AG20443 (cell line): ENCODE measurements at regions not wholly inside any gene's neighbourhood (a gene's known extent, or its start where the extent isn't known, plus 50 kb on each side); places are given as distances from the start of the nearest gene placed in this dataset.
"Not testable (repeated sequence)": the region's sequence is repeated elsewhere in the genome, so short reads cannot be mapped to it uniquely, and the experiment has no call there.

Experiments used
- DNase-seq: peaks from one replicate; pipeline ENCODE4 v3.0.0; 2012; ENCODE audit warnings: low spot score, mixed read lengths

DNA sequence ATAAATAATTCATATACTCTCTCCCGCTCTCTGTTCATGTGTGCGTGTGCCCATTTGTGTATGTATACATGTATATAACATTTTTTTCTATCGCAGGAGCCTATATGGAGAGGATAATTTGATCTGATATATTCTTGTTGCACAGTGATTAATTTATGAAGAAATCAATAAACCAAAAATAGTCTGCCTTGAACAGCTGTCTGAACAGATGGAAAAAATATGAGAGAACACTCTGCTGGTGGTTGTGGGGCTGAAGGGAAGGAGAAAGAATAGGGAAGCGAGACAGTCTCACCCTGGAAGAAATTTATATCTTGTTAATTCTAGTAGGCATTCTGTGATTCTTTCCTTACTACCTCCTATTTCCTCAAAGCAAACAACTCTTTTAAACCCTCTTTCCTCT lies 96.6 kb upstream of the B3GAT2 start:
- DNase-seq: no peak

DNA sequence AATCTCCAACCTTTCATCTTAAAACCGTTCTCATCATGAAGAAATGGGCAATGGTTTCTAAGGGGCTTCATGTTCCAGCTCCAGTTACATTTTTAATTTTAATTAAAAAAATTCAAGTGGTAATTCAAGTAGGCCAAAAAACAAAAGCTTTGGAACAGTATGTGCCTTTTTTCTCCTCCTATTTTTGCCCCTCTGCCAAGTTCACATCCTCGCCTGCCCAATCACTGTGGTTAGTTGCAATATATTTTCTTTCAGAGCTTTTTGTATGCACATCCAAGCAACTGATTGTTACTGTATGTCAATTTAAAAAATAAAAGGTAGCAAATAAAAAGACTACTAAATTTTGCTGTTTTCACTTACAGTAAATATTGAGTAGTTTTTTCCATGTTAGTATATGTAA lies 99.8 kb upstream of the B3GAT2 start:
- DNase-seq: no peak

DNA sequence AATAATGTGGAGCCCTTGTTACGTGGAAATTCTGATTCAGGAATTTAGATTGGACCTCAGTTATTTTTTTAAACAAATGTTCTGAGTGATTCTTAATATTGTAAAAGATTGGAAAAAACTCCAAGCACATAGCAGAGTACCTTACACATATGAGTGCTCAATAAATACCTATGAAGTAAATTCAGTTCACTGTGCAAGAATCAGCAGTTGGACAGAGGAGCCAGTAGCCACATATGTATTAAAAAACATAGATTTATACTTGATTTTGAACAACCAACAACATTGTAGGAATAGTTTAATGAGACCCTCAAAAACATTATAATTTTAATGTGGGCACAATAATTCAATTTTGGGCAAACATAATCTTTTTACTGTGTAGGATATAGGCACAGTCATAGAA lies 109.3 kb upstream of the B3GAT2 start:
- no peak for DNase-seq

DNA sequence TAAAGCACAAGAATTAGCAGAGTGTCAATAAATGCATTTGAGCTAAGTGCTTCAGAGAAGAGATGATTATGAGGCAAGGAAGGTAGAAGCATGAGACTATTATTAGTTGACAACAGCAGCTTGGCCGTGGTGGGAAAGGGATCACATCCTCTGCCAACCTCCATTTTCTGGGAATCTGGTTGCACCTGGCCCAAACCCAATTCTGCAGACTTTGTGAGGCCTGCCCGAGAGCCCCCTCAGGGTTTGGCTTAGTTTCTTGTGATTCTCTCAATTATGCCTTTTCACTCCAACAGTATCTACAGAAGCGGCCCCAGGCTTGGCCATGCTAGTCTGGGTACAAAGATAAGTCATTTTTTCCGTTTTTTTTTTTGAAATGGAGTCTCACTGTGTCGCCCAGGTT lies 111.0 kb upstream of the B3GAT2 start:
- no peak for DNase-seq

DNA sequence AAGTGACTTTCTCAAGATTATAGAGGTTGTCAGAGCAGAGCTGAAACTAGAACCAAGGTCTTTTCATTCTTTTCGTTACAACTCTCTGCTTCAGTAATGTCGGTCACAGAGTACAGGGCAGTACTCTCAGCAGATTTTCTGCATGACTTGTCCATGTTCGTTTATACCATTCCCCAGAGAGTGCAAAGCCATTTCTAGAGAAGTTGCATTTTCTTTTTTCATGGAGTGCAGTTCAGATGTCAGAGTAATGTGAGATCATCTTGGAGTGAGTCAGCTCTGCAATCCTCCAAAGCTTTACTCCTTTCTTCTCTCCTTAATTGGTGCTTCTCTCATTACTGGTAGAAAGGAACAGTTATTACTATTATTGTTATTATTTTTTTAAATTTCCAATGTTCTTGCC lies 115.6 kb upstream of the B3GAT2 start:
- DNase-seq: no peak

DNA sequence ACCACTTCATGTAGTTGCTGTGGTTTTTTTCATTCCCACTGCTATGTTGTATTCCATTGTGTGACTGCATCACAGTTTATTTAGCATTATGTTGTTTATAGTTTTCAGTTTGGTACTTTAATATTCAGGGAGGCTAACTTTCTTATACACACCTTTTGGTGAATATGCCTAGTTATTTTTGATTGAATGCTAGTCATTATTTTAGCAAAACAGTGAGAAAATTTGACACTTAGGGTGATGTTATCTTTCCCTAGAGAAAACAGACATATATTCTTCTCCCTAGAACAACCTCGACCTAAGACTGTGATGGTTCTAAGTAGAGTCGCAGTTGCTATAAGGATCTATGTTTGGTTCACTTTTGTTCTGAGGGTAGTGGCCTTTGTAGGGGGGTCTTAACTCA lies 120.8 kb upstream of the B3GAT2 start:
- no peak for DNase-seq

DNA sequence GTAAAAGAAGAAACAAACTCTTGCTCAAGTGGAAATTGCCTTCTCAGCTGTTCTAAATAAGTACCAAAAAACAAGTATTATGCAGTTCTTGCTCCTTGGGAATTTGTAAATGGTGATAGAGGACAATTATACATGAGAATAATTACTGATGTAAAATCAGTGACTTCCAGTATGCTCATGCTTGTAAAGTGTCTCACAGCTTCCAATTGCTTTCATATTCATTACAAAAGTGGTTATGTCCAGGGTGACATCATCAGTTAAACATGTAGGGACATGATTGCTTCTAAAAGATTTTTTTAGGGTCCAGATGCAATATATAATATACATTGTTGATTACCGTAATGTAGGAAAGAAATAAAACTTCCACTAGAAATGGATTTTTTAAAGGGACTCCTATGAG lies 122.8 kb upstream of the B3GAT2 start:
- DNase-seq: no peak

DNA sequence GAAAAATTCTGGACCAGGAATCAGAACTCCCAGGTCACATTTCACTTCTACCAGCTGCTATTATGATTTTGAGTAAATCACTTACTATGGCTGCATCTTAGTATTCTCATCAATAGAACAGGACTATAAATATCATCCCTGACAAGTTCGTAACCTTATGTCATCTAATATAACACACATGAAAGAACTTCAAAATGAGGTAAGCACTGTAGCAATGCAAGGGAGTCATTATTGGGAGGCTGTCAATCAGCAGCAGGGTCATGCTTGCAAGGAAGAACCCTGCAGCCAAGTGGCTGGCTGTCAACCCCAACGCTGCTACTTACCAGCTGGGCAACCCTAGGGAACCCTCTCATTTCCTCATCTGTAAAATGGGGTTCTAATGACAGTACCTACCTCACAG lies 123.3 kb upstream of the B3GAT2 start:
- DNase-seq: no peak

DNA sequence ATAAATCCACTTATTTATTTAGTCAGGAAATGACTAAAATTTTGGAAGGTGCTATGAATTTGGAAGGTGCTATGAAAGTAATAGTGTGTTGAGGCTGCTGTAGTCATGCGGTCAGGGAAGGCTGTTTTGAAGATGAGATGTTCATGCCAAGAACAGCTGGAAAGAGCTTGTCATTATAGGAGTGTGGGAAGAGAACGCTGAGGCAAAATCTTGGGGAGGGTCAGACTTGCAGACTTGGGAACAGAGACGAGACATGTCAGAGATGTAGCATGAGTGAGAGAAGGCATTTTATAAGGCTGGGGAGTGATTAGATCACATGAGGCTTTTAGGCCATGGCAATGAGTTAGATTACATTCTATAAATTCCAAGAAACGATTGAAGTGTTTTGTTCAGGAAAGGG lies 124.0 kb upstream of the B3GAT2 start:
- DNase-seq: peak; percentile 29

DNA sequence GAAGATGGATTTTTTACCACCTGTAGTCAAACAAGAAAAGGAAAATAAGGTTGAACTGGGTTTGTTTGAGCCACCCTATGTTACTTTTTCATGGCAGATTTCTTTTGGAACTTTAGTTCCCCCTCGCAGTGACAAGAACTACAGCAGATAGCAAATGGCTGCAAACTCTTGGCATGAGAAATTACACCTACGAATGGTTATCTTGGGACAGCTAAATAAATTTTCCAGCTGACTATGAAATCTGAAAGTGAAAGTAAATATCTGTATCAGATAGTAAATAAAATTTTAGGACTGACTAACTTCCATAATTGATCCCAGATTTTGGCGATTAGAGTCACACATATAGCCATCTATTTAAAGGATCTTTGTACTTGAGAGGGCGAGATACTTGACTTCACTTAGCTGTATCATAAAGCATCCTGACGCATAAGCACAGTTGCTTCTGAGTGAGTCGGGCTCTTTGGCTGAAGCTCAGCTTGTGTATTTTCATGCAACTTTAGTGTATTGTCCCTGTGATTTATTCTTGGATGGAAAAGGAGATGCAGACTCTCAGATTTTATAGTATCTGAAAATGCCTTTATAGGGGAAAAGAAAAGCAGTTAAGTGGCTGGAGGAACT lies 125.3 kb upstream of the B3GAT2 start:
- peak; percentile 16 for DNase-seq

DNA sequence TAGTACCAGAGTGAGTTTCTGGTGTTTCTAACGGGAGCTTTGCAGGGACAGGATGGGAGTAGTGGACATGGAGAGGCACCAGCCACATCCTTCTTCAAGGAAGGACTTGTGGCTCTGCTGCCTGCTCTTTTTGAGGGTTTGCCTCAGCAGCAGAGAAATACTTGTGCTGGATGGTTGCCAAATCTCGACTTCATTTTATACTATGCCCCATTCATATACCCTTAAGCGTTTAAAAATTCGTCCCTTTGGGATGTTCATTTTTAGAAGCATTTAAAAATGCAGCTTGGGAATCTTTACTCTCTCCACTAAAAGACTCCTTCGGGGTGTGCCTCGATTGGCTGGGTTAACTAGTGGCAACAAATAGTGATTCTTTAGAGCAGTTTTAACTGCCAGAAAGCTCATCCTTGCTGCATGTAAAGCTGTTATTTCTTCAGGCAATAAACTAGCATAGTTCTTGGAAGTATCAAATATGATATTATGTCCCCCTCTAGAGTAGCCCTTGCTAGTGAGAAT lies 126.5 kb upstream of the B3GAT2 start:
- DNase-seq: no peak

DNA sequence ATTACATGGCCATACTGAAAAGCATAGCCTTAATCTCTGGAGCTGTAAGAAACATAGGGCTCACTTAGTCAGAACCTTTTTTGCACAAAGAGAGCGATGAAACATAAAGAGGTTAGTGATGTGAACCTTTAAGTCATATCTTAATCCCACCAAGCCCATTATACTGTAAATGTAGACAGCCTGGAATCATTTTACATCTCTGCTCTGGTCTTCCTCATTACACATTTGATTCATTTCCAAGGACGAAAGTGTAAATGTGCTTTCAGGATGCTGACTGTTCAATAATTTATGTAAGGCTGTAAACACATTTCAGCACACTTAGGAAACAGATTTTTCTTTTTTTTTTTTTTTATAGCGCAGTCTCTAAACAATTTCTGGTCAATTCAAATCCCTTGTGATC lies 131.3 kb upstream of the B3GAT2 start:
- no peak for DNase-seq

DNA sequence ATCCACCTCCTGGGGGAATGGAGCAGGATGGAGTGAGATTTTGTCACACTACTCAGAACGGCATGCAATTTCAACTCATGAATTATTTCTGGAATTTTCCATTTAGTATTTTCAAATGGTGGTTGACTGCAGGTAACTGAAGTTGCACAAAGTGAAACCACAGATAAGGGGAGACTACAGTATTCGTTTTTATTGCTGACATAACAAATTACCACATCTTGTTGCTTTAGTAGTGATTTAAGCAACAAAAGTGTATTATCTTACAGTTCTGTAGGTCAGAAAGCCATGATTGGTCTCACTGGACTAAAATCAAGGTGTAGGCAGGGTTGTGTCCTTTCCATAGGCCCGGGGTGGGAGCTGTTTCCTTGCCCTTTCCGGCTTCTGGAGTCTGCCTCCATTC lies 133.4 kb upstream of the B3GAT2 start:
- DNase-seq: no peak

DNA sequence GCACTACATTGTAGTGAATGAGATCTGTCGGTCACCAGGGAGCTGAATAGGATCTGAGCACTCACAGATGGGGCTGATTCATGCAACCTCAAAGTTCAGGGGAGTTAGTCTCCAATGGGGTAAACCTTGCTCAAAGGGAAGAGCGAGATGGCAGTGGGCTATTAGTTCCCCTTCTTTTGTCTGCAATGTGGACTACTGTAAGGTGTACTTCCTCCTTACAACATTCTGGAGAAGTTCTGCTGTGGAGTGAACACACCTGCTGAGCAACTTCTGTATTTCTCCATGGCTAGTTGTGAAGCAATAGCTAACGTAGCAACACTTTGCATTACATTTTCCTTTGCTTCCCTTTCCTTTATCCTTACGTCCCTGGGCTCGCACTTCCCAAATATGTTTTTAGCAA lies 134.3 kb upstream of the B3GAT2 start:
- DNase-seq: no peak

DNA sequence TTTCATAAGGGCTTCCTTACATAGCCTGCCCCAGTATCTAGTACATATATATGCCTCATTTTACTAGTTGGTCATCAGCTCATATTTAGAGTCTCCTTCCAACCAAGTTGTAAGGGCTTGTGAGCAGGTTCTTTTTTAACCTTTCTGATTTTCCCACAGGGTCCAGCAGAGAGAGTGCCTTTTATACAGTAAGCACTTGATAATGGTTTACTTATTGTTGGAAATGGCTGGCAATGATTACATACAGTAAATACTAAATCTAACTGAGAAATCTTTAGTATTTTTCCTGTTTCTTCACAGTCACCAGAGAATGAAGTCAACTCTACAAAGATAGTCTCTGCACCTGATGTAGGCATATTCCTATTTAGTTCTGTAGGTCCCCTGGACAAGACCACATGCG lies 135.1 kb upstream of the B3GAT2 start:
- DNase-seq: no peak

DNA sequence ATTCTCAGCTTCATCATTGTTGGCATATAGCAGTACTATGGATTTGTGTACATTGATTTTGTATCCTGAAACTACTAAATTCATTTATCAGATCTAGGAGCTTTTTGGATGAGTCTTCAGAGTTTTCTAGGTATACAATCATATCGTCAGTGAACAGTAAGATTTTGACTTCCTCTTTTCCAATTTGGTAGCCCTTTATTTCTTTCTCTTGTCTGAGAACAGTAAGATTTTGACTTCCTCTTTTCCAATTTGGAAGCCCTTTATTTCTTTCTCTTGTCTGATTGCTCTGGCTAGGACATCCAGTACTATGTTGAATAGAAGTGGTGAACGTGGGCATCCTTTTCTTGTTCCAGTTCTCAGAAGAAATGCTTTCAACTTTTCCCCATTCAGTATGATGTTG lies 140.4 kb upstream of the B3GAT2 start:
- not testable (repeated sequence) for DNase-seq

DNA sequence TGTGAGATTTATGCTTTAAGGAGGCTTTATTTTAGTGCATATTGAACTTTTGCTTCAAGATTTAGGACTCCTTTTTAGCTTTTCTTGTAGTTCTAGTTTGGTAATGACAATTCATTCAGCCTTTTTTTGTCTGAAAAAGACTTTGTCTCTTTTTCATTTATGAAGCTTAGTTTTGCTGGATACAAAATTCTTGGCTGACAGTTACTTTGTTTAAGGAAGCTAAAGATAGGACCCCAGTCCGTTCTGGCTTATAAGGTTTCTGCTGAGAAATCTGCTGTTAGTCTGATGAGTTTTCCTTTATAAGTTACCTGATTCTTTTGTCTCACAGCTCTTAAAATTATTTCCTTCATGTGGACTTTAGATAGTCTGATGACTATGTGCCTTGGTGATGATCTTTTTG lies 142.8 kb upstream of the B3GAT2 start:
- DNase-seq: no peak

DNA sequence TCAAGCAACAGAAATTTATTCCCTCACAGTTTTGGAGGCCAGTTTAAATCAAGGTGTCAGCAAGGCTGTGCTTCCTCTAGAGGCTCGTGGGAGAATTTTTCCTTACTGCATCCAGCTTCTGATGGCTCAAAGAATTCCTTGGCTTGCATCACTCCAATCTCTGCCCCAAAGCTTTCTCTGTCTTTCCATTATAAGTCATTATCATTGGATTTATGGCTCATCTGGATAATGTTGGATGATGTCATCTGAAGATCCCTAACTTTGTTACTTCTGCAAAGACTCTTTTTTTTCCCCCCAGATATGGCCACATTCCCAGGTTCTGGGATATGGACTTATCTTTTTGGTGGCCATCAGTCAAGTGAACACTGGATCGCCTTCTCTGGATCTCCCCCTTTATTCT lies 146.3 kb upstream of the B3GAT2 start:
- DNase-seq: no peak

DNA sequence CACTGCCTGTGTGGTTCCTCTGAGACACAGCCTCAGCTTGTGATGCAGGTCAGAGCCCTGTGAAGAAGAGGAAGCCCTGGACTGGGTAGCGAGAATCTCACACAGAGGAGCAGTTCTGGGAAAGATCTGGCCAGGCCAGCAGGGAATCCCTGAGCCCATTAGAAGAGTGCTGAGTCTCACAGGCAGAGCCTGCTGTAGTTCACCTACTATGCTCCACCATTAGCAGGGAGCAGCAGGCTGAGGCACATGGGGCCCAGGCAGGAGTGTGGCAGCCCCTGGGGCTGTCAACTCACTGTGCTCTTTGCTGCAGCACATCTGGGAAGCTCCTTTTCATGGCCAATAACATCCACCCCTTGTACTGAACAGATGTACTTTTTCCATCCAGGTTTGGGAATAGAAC lies 146.8 kb upstream of the B3GAT2 start:
- no peak for DNase-seq

DNA sequence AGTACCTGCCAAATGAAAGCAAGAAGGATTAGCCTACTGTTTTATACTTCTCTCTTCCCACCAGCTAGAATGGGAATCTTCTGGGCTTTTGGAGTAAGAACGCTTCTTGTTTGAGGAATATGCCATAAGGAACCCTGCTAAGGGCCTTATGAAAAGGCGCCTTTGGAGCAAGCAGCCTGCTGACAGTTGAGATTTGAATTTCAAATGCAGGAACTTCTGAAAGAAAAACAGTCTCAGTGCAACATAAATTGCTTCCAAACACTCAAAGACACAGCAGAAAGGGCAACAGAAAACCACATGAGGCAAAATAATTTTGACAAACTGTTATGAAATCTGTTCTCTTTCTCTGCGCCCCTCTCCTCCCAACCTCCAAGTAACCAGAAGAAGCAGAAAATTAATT lies 149.4 kb upstream of the B3GAT2 start:
- DNase-seq: no peak

DNA sequence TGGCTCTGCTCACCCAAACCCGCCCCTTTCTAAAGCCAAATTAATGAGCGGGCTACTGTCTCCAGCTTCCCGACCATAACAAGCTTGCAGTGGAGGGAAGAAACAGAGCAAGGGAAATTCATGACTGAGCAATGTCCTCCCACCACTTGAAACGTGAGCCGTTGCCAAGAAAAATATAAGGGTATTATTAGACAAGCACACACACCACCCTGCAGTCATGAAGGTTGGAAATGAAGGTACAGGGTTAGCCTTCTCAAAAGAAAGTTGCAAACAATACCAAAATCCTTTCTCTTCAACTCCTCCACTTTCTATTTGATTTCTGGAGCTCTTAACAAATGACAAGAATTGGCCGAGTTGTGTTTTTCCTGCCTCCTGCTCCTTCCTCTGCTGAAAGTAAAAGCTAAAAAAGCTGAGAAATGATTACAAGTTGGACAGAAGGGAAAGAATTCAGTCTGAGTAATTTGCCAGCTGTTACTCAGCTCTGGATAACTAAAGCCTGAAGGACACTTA lies 151.1 kb upstream of the B3GAT2 start:
- DNase-seq: peak; percentile 58

DNA sequence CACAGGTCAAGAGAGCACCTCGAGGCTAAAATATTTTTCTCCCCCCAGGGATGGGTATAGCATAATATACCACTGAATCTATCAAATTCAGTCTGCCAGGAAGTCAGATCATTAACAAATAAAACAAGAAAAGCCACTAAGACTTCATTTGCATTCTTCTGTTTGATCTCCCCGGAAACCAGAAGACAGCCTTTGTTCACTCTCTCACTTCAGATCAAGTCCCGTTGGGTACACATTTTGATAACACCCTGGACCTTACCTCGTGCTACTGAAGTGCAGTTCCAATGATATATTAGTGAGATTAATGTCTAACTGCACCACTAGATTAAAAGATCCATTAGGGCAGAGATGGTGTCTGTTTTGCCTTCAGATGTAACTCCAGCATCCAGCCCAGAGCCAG lies 157.7 kb upstream of the B3GAT2 start:
- DNase-seq: no peak

DNA sequence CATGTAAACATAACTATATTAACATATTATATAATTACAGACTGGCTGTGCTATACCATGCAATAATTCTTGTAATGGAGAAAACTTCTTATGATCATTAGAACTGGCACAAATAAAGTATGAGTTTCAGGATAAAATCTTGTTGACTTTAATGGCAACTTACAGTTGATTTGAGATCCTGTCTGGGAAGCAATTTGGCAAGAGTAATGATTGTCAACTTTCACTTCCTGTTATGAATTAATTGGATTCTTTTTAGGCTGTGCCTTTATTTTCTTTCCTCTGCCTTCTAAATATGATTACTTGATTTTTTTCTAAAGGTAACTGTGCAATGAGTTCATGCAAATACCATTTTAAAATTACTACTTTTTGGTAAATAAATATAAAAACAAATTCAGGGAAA lies 158.1 kb upstream of the B3GAT2 start:
- no peak for DNase-seq

DNA sequence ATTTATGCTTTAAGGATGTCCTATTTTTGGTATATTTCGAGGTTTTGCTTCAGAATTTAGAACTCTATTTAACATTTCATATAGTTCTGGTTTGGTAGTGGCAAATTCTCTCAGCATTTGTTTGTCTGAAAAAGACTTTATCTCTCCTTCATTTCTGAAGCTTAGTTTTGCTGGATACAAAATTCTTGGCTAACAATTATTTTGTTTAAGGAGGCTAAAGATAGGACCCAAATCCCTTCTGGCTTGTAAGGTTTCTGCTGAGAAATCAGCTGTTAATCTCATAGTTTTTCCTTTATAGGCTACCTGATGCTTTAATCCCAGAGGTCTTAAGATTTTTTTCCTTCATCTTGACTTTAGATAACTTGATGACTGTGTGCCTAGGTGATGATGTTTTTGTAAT lies 162.7 kb upstream of the B3GAT2 start:
- no peak for DNase-seq

DNA sequence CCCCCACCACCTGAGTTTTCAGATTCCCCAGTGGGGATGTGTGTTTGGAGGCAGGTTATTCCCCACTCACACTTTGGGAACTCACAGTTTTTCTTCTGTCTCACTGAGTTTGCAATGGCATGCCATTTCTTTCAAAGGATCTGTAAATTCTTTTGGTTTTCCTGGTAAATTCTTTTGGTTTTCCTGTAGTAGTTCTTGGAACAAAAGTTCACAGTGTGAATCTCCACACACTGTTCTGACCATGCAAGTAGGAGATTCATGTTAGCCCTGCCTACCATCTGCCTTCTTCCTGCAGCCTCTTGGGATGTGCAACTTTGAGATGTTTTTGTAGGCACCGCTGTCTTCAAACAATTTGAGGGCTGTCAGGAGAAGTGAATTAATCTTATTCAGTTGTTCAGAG lies 165.6 kb upstream of the OGFRL1 start:
- no peak for DNase-seq
